ENCODE measurements at regions not wholly inside any gene's neighbourhood (a gene's known extent, or its start where the extent isn't known, plus 50 kb on each side); places are given as distances from the start of the nearest gene placed in this dataset.

- Histone ChIP-seq H3K27me3 (no peaks in the 10 kb centered on the region), H3K4me3 (ENCODE audit: low read depth, low read length) (no peak overlapping the region), H3K4me1 (no peaks in the 10 kb centered on the region), H3K36me3 (no peaks in the 10 kb centered on the region), H3K9me3 (no peaks in the 10 kb centered on the region)
- TF ChIP-seq CTCF (IDR thresholded peaks at IDR 0.05; ENCODE audit: low read depth, low read length): no peak
- no peak for DNase-seq
Observed at GRCh38 chr13:64248371-64249065, 2832.9 kb upstream of the PCDH20 start.

DNA sequence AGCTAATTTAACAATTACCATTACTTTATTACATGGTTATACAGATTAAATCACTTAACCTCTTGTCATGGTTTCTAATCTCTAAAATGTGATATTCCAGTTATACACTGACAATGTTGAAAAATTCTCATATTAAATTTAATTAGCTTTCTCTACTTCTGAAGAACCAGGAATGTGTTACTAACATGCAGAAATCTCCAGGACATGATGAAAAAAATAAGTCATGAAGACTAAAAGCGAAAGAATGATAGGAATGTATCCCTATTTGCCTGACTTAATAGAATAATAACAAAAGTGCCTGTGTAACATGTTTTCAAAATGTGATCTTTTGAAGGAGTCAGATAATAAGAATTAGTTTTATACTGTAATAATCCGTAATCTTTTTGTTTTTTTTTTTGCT, 2823.7 kb upstream of the PCDH20 start:
- DNase-seq: no peak
- Histone ChIP-seq H3K36me3 (no peaks in the 10 kb centered on the region), H3K9me3 (no peaks in the 10 kb centered on the region), H3K4me1 (no peaks in the 10 kb centered on the region), H3K27me3 (no peaks in the 10 kb centered on the region), H3K4me3 (ENCODE audit: low read depth, low read length) (no peak overlapping the region)
- no peak for TF ChIP-seq CTCF (IDR thresholded peaks at IDR 0.05; ENCODE audit: low read depth, low read length)

GRCh38 chr13:64234255-64234654, 2818.6 kb upstream of the PCDH20 start:
- DNase-seq: no peak
- TF ChIP-seq CTCF (IDR thresholded peaks at IDR 0.05; ENCODE audit: low read depth, low read length): no peak
- no peaks in the 10 kb centered on the region for H3K36me3 ChIP-seq
- no peaks in the 10 kb centered on the region for H3K4me1 ChIP-seq
- no peak overlapping the region for H3K4me3 ChIP-seq (ENCODE audit: low read depth, low read length)
- H3K9me3 ChIP-seq: no peaks in the 10 kb centered on the region
- H3K27me3 ChIP-seq: no peaks in the 10 kb centered on the region

- H3K9me3 ChIP-seq: no peaks in the 10 kb centered on the region
- no peaks in the 10 kb centered on the region for H3K36me3 ChIP-seq
- H3K4me3 ChIP-seq (ENCODE audit: low read depth, low read length): no peak overlapping the region
- H3K4me1 ChIP-seq: no peaks in the 10 kb centered on the region
- H3K27me3 ChIP-seq: no peaks in the 10 kb centered on the region; the same call in 1 of the 2 replicates
- DNase-seq: no peak
- TF ChIP-seq CTCF (IDR thresholded peaks at IDR 0.05; ENCODE audit: low read depth, low read length): no peak
Observed at GRCh38 chr13:64223016-64223415, 2807.4 kb upstream of the PCDH20 start.

DNA sequence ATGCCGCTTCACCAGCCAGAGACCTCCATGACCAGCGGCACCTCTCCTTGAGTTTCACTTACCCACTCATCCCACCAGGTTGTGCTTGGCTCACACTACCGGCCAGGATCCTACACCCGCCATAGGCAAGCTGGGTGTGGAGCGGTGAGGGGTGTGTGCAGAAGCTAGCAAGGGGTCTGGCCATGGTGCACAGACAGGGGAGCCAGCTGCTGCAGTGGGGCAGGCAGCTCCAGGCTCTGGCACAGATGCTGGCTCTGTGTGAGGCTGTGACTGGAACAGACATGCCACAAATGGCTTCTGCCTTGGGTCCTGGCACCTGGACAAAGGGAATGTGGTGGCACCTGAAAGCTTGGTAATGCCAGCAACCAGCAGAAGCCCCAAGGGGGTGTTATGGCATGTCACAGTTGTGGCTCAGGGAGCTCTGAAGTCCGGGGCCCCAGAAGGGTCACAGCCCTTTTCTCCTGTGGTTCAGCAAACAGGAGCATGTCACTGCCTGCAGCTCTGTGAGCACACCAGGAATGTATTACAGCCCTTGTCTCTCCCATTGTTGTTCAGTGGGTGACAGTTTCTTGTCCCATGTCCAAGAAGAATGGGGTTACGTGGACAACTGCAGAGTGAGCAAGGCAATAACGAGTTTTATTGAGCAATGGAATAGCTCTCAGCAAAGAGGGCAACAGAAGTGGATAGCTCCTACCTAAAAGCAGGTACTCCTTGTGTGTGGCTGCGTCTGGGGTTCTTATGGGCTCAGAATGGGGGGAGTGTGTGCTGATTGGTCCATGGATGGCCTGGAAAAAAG, 2791.0 kb upstream of the PCDH20 start:
- no peaks in the 10 kb centered on the region for H3K27me3 ChIP-seq
- H3K9me3 ChIP-seq: no peaks in the 10 kb centered on the region
- DNase-seq: no peak
- H3K36me3 ChIP-seq: no peaks in the 10 kb centered on the region
- no peaks in the 10 kb centered on the region for H3K4me1 ChIP-seq
- no peak for TF ChIP-seq CTCF (IDR thresholded peaks at IDR 0.05; ENCODE audit: low read depth, low read length)
- no peak overlapping the region for H3K4me3 ChIP-seq (ENCODE audit: low read depth, low read length)

- no peak for DNase-seq
- no peak for TF ChIP-seq CTCF (IDR thresholded peaks at IDR 0.05; ENCODE audit: low read depth, low read length)
- Histone ChIP-seq H3K4me1 (no peaks in the 10 kb centered on the region), H3K27me3 (no peaks in the 10 kb centered on the region), H3K36me3 (no peaks in the 10 kb centered on the region), H3K4me3 (ENCODE audit: low read depth, low read length) (no peak overlapping the region), H3K9me3 (no peaks in the 10 kb centered on the region)
Observed at GRCh38 chr13:64202517-64202916, 2786.9 kb upstream of the PCDH20 start.

Measured in BE2C (cell line).